AG04449 (cell line): ENCODE measurements at regions not wholly inside any gene's neighbourhood (a gene's known extent, or its start where the extent isn't known, plus 50 kb on each side); places are given as distances from the start of the nearest gene placed in this dataset.

Experiments used
- CTCF ChIA-PET: fragments of 350-600 bp; formaldehyde crosslinking; extraction: SDS; loops from one replicate; lab custom pipeline; 2021; ENCODE audit warnings: antibody characterized with exemption; lab: Yijun Ruan, JAX
- POLR2A ChIA-PET: fragments of 400-600, 350-600 bp; formaldehyde crosslinking; extraction: SDS; loops from one replicate; lab custom pipeline; 2020; ENCODE audit warnings: antibody characterized with exemption, inconsistent platforms; lab: Yijun Ruan, JAX
- DNase-seq: peaks from one replicate; pipeline ENCODE4 v3.0.0-alpha.2; 2010; ENCODE audit warnings: low read depth, low spot score
- H3K4me3 ChIP-seq: 2 replicates; pipeline ENCODE4 v1.5.1; 2011; ENCODE audit warnings: low read depth, mild to moderate bottlenecking, control low read depth, low read length
- TF ChIP-seq, protein P1 (sequence below): IDR thresholded peaks from one replicate; pipeline ENCODE4 v1.5.1; 2011; ENCODE audit warnings: mild to moderate bottlenecking, moderate library complexity, low read length, control low read depth, inconsistent platforms; ENCODE audit not compliant: insufficient read depth; ENCODE audit errors: missing control alignments

DNA sequence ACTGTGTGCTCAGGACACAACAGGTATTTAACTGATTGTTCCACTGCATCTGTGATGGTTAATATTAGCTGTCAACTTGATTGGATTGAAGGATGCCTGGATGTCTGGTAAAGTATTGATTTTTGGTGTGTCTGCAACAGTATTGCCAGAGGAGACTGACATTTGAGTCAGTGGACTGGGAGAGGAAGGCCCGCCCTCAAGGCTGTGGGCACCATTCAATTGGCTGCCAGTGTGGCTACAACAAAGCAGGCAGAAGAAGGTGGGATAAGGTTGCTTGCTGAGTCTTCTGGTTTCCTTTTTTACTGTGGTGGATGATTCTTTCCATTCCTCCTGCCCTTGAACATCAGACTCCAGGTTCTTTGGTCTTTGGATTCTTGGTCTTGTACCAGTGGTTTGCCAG is 137.1 kb upstream of the FAM13C start:
- ChIA-PET CTCF (no interaction called here), POLR2A (no interaction called here)
- H3K4me3 ChIP-seq = no peak overlapping the region
- TF ChIP-seq, protein P1, sequence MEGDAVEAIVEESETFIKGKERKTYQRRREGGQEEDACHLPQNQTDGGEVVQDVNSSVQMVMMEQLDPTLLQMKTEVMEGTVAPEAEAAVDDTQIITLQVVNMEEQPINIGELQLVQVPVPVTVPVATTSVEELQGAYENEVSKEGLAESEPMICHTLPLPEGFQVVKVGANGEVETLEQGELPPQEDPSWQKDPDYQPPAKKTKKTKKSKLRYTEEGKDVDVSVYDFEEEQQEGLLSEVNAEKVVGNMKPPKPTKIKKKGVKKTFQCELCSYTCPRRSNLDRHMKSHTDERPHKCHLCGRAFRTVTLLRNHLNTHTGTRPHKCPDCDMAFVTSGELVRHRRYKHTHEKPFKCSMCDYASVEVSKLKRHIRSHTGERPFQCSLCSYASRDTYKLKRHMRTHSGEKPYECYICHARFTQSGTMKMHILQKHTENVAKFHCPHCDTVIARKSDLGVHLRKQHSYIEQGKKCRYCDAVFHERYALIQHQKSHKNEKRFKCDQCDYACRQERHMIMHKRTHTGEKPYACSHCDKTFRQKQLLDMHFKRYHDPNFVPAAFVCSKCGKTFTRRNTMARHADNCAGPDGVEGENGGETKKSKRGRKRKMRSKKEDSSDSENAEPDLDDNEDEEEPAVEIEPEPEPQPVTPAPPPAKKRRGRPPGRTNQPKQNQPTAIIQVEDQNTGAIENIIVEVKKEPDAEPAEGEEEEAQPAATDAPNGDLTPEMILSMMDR = no peak
- DNase-seq = no peak

DNA sequence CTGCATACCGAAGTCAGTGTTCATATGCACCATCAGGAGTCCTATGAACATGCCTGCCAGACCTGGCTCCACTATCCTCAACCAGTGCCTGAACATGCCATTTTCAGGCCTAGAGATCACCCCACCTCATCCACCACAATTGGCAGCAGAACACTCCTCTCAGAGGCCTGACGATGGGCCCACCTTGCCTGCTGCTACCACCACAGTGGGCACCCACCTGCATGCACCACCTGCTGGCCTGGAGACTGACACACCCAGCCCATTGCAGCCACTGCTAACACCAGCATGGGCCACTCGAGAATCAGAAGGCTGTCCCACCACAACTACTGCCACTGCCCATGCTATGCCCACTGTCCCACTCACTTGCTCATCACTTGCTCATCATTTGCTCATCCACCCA is 130.7 kb upstream of the FAM13C start:
- TF ChIP-seq, protein P1 = no peak
- DNase-seq = no peak
- ChIA-PET POLR2A (no interaction called here), CTCF (no interaction called here)
- H3K4me3 ChIP-seq = no peak overlapping the region

DNA sequence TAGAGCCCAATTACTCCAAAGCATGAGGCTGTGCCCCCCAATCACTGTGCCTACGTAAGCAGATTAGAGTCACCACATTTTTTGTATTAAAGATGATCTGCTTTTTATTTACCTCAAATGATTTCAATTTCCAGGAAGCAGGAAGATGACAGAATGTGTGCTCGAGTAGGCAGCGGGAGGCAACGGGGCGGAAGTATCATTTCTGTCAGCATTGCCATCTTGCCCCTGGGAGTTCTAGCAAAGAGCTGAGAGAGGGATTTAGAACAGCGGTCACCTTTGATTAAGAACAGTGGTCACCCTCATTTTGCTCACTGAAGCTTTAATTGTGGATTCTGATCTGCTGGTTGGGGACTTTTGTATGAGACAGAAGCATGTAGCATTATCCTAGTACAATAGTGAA is 117.1 kb upstream of the FAM13C start:
- TF ChIP-seq, protein P1 = no peak
- POLR2A ChIA-PET = no interaction called here
- CTCF ChIA-PET = no interaction called here
- no peak overlapping the region for H3K4me3 ChIP-seq
- DNase-seq = no peak

DNA sequence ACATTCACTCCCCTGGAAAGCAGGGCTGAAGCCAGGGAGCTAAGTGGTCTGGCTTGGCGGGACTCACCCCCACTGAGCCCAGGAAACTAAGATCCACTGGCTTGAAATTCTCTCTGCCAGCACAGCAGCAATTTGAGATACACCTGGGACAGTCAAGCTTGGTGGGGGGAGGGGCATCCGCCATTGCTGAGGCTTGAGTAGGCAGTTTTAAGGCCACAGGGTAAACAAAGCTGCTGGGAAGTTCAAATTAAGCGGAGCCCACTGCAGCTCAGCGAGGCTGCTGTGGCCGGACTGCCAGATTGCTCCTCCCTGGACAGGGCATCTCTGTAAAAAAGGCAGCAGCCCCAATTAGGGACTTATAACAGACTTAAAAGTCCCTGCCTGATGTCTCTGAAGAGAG is 108.2 kb upstream of the FAM13C start:
- H3K4me3 ChIP-seq = no peak overlapping the region
- ChIA-PET CTCF (no interaction called here), POLR2A (no interaction called here)
- no peak for DNase-seq
- TF ChIP-seq, protein P1 = no peak

DNA sequence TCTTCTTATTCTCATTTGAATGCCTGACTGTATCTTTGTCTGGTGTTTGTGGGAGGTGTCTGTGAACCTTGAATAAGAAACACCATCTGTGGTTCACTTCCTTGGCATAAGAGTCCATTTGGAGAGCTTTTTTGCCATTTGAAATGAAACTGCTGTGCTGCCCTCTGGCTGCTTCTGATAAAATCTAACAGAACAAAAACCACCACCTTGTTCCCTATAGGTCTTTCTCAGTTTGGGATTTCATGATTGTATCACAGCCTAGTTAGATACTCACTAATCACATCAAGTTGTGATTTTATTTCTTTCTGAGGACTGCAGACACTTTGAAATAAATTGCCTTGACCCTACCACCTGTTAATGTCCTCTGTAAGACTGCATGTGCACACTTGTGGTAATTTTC is 102.7 kb upstream of the FAM13C start:
- TF ChIP-seq, protein P1 = peak; percentile 14
- CTCF ChIA-PET = interaction anchor here (0.6 to 2.8 kb wide), 9 partner anchors 13 to 1051 kb away, joined by 3 to 27 read pairs (median 5); no protein-coding TSS in a partner anchor
- H3K4me3 ChIP-seq = no peak overlapping the region
- DNase-seq = no peak
- POLR2A ChIA-PET = no interaction called here

DNA sequence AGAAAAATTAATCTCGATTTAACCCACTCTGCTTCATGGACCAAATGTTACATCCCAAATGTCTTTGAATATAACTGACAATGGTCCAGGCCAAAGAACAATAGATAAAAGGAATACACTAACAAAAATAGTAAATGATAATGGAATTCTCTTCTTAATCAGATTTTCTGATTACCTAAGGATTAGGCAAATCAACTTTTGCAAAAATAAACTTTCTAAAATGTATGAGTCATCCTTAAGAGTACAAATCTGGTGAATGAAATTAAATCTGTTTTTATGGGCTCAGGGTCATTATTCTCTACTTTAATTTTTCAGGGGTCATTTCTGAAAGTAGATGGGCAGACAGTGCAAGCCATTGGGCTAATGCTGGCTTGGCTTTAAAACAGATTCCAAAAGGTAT is 102.1 kb upstream of the FAM13C start:
- no peak overlapping the region for H3K4me3 ChIP-seq
- POLR2A ChIA-PET = no interaction called here
- TF ChIP-seq, protein P1 = no peak
- CTCF ChIA-PET = interaction anchor here (0.6 to 2.8 kb wide), 7 partner anchors 12 to 228 kb away, joined by 3 to 27 read pairs (median 5); no protein-coding TSS in a partner anchor
- DNase-seq = no peak
